LNCaP clone FGC (cell line): ENCODE measurements at regions not wholly inside any gene's neighbourhood (a gene's known extent, or its start where the extent isn't known, plus 50 kb on each side); places are given as distances from the start of the nearest gene placed in this dataset.

Experiments used
- DNase-seq: peaks from one replicate; pipeline ENCODE4 v3.0.0-alpha.2; 2011; ENCODE audit warnings: low read depth
- H3K4me3 ChIP-seq: 2 replicates; pipeline ENCODE4 v1.5.1; 2011; ENCODE audit warnings: mild to moderate bottlenecking, low read depth, low read length, control low read depth
- TF ChIP-seq, protein P1 (sequence below): IDR thresholded peaks from 2 replicates; pipeline ENCODE4 v1.5.1; 2012; ENCODE audit warnings: mild to moderate bottlenecking; ENCODE audit not compliant: control insufficient read depth, insufficient read depth; ENCODE audit errors: extremely low read depth

DNA sequence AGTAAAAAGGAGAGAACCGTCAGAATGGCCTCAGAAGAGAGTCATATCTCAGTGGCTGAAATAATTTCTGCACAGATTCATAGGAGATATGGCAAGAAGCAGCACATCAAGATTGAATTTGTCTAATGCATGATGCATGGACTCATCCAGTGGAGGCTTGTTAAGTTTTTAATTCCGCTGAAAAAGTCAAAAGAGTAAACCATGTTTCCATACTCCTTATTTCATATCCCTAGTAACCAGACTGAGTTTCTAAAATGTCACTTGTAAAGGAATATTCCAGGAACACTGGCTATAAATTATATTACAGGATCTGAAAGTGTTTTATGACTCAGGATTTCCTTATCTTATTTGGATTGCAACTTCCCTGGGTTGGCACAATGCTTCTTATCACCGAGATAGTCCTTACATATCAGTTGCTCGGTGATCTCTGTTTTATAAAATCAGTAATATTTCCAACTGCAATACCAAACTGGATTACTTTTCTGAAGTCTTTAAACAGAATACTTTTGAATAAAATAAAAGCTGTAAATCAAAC lies 180.2 kb upstream of the TSC22D1 start:
- H3K4me3 ChIP-seq: no peak overlapping the region
- TF ChIP-seq, protein P1, sequence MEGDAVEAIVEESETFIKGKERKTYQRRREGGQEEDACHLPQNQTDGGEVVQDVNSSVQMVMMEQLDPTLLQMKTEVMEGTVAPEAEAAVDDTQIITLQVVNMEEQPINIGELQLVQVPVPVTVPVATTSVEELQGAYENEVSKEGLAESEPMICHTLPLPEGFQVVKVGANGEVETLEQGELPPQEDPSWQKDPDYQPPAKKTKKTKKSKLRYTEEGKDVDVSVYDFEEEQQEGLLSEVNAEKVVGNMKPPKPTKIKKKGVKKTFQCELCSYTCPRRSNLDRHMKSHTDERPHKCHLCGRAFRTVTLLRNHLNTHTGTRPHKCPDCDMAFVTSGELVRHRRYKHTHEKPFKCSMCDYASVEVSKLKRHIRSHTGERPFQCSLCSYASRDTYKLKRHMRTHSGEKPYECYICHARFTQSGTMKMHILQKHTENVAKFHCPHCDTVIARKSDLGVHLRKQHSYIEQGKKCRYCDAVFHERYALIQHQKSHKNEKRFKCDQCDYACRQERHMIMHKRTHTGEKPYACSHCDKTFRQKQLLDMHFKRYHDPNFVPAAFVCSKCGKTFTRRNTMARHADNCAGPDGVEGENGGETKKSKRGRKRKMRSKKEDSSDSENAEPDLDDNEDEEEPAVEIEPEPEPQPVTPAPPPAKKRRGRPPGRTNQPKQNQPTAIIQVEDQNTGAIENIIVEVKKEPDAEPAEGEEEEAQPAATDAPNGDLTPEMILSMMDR: no peak
- no peak for DNase-seq

DNA sequence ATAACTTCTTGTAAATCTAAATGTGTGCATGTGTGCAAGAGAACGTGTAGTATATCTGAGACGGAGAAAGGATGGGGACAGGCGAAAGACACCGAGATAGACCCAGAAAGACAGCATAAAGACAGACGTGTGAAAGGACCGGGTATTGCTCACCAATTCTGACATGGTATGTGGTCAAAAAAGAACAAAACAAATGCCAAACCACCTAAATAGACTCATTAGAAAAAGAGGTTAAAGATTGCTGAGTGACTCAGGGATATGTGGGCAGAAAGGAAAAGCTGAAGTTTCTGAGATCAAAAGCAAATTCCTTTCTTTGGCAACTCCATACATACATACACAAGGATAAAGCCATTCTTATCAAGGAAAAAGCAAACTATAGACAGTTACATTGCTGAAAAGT lies 179.7 kb upstream of the TSC22D1 start:
- no peak overlapping the region for H3K4me3 ChIP-seq
- TF ChIP-seq, protein P1: no peak
- no peak for DNase-seq

DNA sequence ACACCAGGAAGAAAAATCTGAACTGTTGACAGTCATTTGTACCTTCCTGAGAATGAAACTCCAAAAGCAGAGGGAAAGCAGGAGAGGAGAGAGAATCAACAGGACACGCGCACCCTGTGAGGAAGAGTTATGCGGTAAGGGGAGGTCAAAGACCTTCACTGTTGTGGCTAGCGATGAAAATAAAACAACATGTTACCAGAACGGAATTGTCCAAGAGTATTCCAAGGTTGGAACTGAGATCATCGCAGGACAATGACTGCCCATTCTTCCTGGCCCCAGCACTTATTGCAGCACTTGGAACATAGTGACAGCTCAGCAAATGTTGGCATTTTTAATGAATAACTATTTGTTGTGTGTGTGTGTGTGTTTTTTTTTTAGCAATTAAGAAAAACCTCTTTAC lies 176.0 kb upstream of the TSC22D1 start:
- TF ChIP-seq, protein P1: no peak
- H3K4me3 ChIP-seq: no peak overlapping the region
- DNase-seq: no peak

DNA sequence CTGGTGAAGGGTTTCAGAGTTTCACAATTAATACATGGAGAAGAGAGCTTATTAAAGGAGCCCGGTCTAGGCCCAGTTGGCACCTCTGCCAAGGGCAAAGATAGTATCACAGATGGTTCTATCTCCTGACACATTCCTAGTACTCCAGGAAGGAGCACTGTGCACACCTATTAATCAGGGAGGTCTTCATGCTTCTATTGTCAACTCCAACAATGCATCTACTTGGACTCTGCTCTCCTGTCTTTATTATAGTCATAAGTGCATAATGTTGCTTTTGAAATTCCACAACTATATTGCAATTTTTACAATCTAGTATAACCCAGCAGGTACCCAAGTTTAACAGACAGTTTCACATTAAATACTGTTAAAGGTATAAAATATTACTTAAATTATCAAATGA lies 174.5 kb upstream of the TSC22D1 start:
- DNase-seq: no peak
- TF ChIP-seq, protein P1: no peak
- H3K4me3 ChIP-seq: no peak overlapping the region

DNA sequence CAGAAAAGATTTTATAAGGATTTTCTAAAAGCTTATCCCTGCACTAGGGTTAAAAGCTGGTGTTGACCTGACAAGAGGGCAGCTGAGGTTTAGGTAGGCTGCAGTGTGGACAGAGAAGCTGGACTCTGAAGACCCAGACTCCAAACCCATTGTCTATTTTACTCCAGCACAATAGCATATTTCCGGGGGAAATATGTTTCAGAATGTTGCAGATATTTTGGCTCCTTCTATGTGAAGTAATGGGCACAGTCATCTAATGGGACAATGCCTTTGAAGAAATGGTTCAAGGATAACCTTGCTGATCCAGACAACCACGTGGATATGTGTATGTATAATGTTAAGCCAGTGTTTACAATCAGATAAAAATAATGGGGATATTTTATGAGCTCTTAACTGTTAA lies 173.8 kb upstream of the TSC22D1 start:
- TF ChIP-seq, protein P1: no peak
- H3K4me3 ChIP-seq: no peak overlapping the region
- DNase-seq: no peak

DNA sequence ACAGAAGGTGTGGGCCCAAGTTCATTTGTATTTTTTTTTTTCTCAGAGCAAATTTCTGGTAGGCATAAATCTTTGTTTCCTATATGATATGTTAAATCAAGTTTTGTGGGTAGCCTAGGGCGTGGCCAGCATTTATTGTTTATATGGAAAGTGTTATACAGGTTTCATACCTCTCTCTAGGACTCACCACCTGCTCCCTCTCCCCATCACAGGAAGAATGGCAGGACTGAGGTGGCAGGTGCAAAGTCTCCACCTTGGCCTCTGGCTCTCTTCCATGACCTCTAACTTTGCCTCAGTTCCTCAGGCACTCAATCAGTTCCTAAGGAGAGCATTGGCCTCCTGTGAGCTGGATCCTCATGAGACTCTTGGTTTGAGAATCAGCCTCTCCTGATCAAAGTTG lies 172.3 kb upstream of the TSC22D1 start:
- no peak for DNase-seq
- TF ChIP-seq, protein P1: no peak
- no peak overlapping the region for H3K4me3 ChIP-seq

DNA sequence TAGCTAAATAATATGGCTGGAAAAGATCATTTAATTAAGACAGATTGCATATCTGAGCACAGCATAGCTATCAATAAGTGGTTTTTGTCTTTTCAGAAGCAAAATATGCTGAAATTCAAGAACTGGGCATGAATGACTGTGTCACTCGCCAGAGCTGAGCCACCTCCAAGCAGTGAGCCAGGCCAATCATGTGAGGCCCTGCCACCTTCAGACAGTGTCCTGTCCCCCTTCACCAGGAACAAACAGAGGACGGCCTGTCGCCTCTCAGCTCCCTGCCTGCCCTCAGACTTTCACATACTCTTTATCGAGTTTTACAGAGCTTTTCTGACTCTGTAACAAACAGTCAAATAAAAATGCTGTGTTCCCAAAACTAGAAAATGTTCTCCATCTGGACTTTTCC lies 171.0 kb upstream of the TSC22D1 start:
- TF ChIP-seq, protein P1: no peak
- DNase-seq: no peak
- H3K4me3 ChIP-seq: no peak overlapping the region
